A549 (cell line): ENCODE measurements at regions not wholly inside any gene's neighbourhood (a gene's known extent, or its start where the extent isn't known, plus 50 kb on each side); places are given as distances from the start of the nearest gene placed in this dataset.

ENCODE experiments used
- CHD2 ChIP-seq: fragments of 150-350 bp; IDR thresholded peaks from 2 replicates; pipeline ENCODE4 v1.6.1; 2014; ENCODE audit warnings: low read length; ENCODE audit not compliant: partially characterized antibody
- CTCF ChIP-seq: fragments of >200 bp; sonication (Bioruptor Twin); formaldehyde crosslinking; IDR thresholded peaks from 3 replicates; pipeline ENCODE4 v1.5.1; 2016
- ESRRA ChIP-seq: fragments of 150-350 bp; IDR thresholded peaks from 2 replicates; pipeline ENCODE4 v1.6.1; 2014; ENCODE audit warnings: mild to moderate bottlenecking, low read length, borderline replicate concordance
- HDAC2 ChIP-seq: fragments of 200-600 bp; sonication (generic); IDR thresholded peaks from 2 replicates; pipeline ENCODE4 v1.6.1; 2016
- KDM1A ChIP-seq: fragments of 200-600 bp; sonication (generic); IDR thresholded peaks from 2 replicates; pipeline ENCODE4 v1.6.1; 2016; ENCODE audit warnings: low read depth, mild to moderate bottlenecking
- MAX ChIP-seq: IDR thresholded peaks from 2 replicates; pipeline ENCODE4 v1.6.1; 2012
- TF ChIP-seq, protein P1 (sequence below): fragments of 150-350 bp; IDR thresholded peaks from 2 replicates; pipeline ENCODE4 v1.6.1; 2014; ENCODE audit warnings: low read depth, mild to moderate bottlenecking, low read length

DNA sequence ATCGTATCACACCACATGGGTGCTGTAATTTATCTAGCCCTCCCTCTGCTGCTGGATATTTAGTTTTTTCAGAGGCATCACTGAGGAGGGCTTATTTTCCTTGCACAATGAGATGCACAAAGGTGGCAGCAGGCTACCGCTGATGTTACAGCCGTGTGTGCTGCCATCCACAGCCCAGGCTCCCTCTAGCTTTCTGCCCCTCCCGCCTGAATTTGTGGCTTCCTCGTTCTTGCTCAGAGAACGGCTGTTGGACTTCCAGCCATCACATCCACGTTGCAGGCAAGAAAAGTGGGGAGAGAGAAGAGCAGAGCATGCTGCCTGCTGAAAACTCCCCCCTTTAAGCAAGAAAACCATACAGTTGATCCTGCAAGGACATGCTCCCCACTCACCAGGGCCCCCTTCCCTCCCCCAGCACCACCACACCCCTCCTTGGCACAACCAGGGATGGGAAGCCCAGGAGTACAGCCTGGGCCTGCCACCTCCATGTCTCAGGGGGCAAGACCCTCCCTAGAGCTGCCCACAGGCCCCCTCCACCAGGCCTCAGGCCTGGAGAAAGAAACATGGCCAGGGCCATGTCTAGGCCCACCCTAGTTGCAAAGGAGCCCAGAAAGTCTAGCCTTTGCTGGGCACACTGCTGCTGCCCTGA, 102.6 kb downstream of the MRPL14 start:
- TF ChIP-seq CTCF (no peak), HDAC2 (no peak), ESRRA (no peak), CHD2 (no peak), MAX (no peak), KDM1A (no peak)
- TF ChIP-seq, protein P1, sequence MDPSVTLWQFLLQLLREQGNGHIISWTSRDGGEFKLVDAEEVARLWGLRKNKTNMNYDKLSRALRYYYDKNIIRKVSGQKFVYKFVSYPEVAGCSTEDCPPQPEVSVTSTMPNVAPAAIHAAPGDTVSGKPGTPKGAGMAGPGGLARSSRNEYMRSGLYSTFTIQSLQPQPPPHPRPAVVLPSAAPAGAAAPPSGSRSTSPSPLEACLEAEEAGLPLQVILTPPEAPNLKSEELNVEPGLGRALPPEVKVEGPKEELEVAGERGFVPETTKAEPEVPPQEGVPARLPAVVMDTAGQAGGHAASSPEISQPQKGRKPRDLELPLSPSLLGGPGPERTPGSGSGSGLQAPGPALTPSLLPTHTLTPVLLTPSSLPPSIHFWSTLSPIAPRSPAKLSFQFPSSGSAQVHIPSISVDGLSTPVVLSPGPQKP = no peak
